ENCODE measurements at regions not wholly inside any gene's neighbourhood (a gene's known extent, or its start where the extent isn't known, plus 50 kb on each side); places are given as distances from the start of the nearest gene placed in this dataset.

DNA sequence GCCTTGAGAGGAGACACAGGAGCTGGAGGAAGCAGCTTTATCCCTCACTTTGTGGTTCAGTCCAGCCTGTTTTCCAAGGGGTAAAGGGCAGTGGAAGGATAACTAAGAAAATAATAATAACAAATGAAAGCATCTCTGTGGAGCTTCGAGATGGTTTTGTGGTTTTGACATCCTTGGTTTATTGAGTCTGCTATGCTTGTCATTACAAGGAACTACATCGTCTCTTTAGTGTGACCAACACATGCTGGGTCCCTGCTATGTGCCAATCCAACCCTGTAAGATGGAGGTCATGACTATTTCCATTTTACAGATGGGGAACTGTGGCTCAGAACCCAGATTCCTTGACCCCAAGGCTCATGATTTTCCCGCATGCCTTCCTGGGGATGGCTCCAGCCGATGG lies 124.8 kb downstream of the MRM1 start:
- DNase-seq, result no peak
- intact Hi-C loops (cut with DNase I), result no loop called here

GRCh38 chr17:36727052-36727451 lies 125.7 kb downstream of the MRM1 start:
- DNase-seq, result peak in 1 of 10 donors; percentile 16
- intact Hi-C loops (cut with DNase I), result no loop called here

DNA sequence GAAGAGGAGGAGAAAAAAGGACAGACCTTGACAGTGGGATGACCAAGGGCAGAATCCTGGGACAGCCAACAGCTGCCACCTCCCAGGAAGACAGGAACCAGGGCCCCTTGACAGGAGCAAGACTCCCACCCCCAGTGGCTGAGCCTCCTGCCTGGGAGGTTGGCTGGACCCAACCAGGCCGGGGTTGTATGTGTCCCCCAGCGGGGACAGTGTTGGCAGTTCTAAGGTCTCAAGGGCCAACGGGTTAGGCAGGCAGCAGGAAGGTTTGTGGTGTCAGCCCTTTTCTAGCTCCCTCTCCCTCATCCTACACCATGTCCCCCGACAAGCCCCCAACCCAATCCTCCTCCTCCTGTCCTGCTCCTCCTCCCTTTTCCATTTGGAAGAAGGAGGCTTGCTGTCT lies 126.2 kb downstream of the MRM1 start:
- peak in 2 of 10 donors; percentile 66 to 68 for DNase-seq
- intact Hi-C loops (cut with DNase I), result no loop called here

DNA sequence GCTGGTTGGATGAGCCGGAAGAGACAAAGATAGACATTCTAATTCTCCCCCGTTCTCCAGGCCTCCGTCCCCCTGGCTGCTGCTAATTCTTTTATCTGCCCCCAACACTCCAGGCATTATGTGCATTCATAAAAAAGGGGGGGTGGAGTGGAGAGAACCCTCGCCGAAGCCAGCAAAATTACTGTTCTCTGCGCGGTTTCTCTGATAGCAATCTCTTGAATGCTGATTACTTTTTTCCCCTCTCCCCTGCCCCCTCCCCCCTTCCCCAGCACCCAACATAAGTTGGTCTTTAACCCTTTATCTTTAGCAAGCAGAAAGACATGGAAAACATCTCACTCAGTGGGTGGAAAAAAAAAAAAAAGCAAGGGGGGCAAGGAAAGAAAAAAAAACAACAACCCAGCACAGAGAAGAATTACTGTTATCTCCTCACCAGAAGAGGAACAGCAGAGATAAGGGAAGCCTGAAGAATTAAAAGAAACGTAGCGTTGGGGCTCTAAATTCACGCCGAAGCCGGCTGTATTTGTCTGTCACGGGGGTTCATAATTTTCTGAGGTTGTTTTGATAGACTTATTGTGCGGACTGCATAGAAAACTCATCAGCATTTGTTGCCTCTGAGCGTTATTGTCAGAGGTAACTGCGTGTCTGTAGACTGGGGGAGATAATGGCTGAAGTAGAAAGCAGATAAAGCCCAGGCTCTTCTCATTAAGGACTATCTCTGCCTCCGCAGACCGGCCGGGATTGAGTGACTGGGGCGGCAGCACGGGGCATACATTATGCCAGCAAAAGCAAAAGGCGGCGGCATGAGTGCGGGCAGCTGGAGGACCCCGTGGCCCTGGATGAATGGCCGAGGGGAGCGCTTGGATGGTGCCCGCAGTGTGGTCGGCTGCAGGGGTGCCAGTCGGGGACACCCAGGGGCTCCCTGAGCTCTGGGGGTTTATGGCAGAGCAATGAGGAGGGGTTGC lies 126.9 kb downstream of the MRM1 start:
- intact Hi-C loops (cut with DNase I), result no loop called here
- peak in 2 of 10 donors; percentile 53 to 63 for DNase-seq

- intact Hi-C loops (cut with DNase I), result no loop called here
Observed at GRCh38 chr17:36730095-36730808, 128.9 kb downstream of the MRM1 start.

GRCh38 chr17:36730857-36731490 lies 129.6 kb downstream of the MRM1 start:
- intact Hi-C loops (cut with DNase I), result no loop called here
- peak in 1 of 10 donors; percentile 68 for DNase-seq

More at GRCh38 chr17:36730095-36730808, 128.9 kb downstream of the MRM1 start:
- DNase-seq, result peak in 1 of 10 donors; percentile 61

- intact Hi-C loops (cut with DNase I), result no loop called here
- DNase-seq, result peak in 1 of 10 donors; percentile 55
Observed at GRCh38 chr17:36731811-36732210, 130.4 kb downstream of the MRM1 start.

- intact Hi-C loops (cut with DNase I), result no loop called here
- DNase-seq, result no peak
Observed at GRCh38 chr17:36732351-36732750, 131.0 kb downstream of the MRM1 start.

DNA sequence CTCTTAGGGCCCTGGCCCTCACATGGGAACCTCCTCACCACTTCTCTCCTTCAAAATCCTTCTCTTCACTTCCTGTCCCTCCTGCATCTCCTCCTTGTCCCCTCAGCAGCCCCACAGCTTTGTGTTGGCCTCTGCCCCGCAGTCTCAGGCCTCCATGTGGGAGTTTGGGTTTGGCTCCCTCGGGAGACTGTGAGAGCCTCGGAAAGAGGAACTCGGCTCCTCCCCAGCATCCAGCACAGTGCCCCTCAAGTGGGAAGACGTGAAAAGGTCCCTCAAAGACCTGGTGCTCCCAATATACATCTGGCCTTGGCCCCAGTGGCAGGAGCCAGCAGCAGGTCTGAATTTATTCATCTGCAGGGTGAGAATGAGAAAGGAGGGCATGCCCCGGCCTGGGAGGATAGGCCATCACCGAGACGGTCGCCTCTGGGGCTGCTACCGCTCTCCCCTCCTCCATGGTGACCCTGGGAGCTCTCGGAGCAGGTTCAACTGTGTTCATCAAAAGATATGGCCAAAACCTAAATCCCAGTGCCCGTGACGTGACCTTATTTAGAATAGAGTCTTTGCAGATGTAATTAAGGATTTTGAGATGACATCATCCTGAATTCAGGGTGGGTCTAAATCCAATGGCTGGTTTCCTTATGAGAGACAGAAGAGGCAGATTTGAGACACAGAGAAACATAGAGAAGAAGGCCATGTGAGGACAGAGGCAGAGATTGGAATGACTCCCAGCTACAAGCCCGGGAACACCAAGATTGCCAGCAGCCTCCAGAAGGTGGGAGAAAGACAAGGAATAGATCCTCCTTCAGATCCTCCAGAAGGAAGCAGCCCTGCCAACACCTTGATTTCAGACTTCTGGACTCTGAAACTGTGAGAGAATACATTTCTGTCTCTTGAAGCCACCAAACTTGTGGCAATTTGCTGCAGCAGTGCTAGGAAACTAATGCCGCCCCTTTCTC lies 135.1 kb downstream of the MRM1 start:
- peak in 7 of 10 donors; percentile 38 to 86 (median 60) for DNase-seq
- intact Hi-C loops (cut with DNase I), result no loop called here

- intact Hi-C loops (cut with DNase I), result no loop called here
- peak in 3 of 10 donors; percentile 3 to 57 (median 5) for DNase-seq
Observed at GRCh38 chr17:36739208-36739607, 137.8 kb downstream of the MRM1 start.

GRCh38 chr17:36740157-36740556 lies 138.8 kb downstream of the MRM1 start:
- intact Hi-C loops (cut with DNase I), result no loop called here
- DNase-seq, result peak in 3 of 10 donors; percentile 15 to 43 (median 27)

GRCh38 chr17:36741019-36741902 lies 139.9 kb downstream of the MRM1 start:
- DNase-seq, result peak in 1 of 10 donors; percentile 37
- intact Hi-C loops (cut with DNase I), result no loop called here

DNA sequence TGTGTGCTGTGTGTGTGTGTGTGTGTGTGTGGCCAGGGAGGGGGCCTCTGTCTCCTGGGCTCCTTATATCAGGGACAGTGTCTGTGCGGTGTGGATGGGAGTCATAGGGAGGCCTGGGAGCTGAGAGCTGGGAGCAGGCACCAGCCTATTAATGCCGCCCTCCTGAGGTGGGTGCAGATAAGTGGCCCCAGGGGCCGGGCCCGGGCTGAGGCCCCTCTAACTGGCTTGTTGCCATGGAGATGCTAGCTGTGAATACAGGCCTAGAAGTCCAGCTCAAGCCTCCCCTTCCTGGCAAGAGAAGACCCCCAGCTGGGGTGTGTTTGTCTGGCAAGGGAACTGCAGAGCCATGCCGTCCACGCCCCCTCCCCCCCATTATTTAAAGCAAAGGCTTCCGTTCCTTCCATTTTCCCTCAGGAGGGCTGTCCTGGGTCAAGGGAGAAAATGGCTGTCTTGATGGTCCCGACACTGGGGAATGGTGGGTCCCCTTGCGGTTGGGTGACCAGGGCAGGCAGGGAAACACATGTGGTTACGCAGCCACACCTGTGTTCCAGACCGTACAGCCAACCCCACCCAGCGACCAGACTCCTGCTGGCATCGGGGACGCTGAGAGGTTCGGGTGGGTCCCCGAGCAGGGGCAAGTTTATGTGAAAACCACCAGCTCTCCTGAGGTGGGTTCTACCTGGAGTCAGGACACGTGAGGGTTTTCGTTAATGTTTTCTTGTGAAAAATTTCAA lies 141.1 kb downstream of the MRM1 start:
- intact Hi-C loops (cut with DNase I), result no loop called here
- peak in 2 of 10 donors; percentile 44 to 70 for DNase-seq

GRCh38 chr17:36743130-36743529 lies 141.7 kb downstream of the MRM1 start:
- intact Hi-C loops (cut with DNase I), result no loop called here
- DNase-seq, result peak in 3 of 10 donors; percentile 3 to 42 (median 14)

GRCh38 chr17:36746381-36747053 lies 145.1 kb downstream of the MRM1 start:
- intact Hi-C loops (cut with DNase I), result no loop called here

DNA sequence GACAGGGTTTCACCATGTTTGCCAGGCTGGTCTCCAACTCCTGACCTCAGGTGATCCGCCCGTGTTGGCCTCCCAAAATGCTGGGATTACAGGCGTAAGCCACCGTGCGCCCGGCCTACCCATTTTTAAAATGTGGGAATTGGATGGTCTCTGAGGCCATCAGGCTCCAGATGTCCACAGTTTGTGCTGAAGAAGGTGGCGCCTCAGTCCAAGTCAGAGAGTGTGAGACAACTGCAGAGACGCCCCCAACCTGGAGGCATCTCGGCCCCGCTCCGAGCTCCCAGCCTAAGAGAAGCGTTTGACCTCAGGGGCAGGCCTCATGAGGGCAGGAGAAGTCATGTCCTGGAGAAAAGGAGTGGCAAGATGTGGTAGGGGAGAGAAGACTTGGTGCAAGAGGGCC lies 146.5 kb downstream of the MRM1 start:
- intact Hi-C loops (cut with DNase I), result no loop called here
- DNase-seq, result peak in 1 of 10 donors; percentile 51

More at GRCh38 chr17:36746381-36747053, 145.1 kb downstream of the MRM1 start:
- peak in 2 of 10 donors; percentile 38 to 47 for DNase-seq

- DNase-seq, result peak in 1 of 10 donors; percentile 54
- intact Hi-C loops (cut with DNase I), result no loop called here
Observed at GRCh38 chr17:36748272-36748671, 146.9 kb downstream of the MRM1 start.
